ENCODE measurements at regions not wholly inside any gene's neighbourhood (a gene's known extent, or its start where the extent isn't known, plus 50 kb on each side); places are given as distances from the start of the nearest gene placed in this dataset.
"Not testable (repeated sequence)": the region's sequence is repeated elsewhere in the genome, so short reads cannot be mapped to it uniquely, and the experiment has no call there.

GRCh38 chr6:101118136-101118396, 236.9 kb upstream of the ASCC3 start:
- DNase-seq, result no peak
- Histone ChIP-seq H3K4me3 (ENCODE audit: insufficient read depth, low read depth, low read length, poor library complexity, severe bottlenecking) (no peak overlapping the region), H3K36me3 (ENCODE audit: control insufficient read depth, insufficient read depth, low read length) (no peaks in the 10 kb centered on the region), H3K27ac (ENCODE audit: insufficient read depth, low read length, poor library complexity, severe bottlenecking) (no peak overlapping the region), H3K27me3 (replicated peaks; ENCODE audit: control insufficient read depth, insufficient read depth, low read length, poor library complexity, severe bottlenecking) (peaks cover 4% of the 10 kb centered on the region), H3K9me3 (ENCODE audit: control insufficient read depth, low read length) (no peaks in the 10 kb centered on the region), H3K4me1 (ENCODE audit: control insufficient read depth, insufficient read depth, low read length, poor library complexity, severe bottlenecking) (no peaks in the 10 kb centered on the region)

GRCh38 chr6:101120747-101121146, 239.6 kb upstream of the ASCC3 start:
- H3K36me3 ChIP-seq (ENCODE audit: control insufficient read depth, insufficient read depth, low read length), result no peaks in the 10 kb centered on the region

GRCh38 chr6:101125380-101125971, 244.3 kb upstream of the ASCC3 start:
- Histone ChIP-seq H3K27ac (ENCODE audit: insufficient read depth, low read length, poor library complexity, severe bottlenecking) (no peak overlapping the region), H3K4me3 (ENCODE audit: insufficient read depth, low read depth, low read length, poor library complexity, severe bottlenecking) (no peak overlapping the region), H3K4me1 (ENCODE audit: control insufficient read depth, insufficient read depth, low read length, poor library complexity, severe bottlenecking) (no peaks in the 10 kb centered on the region), H3K36me3 (ENCODE audit: control insufficient read depth, insufficient read depth, low read length) (no peaks in the 10 kb centered on the region), H3K9me3 (ENCODE audit: control insufficient read depth, low read length) (no peaks in the 10 kb centered on the region), H3K27me3 (replicated peaks; ENCODE audit: control insufficient read depth, insufficient read depth, low read length, poor library complexity, severe bottlenecking) (no peaks in the 10 kb centered on the region)
- no peak for DNase-seq

More at GRCh38 chr6:101120747-101121146, 239.6 kb upstream of the ASCC3 start:
- H3K4me3 ChIP-seq (ENCODE audit: insufficient read depth, low read depth, low read length, poor library complexity, severe bottlenecking), result no peak overlapping the region
- H3K4me1 ChIP-seq (ENCODE audit: control insufficient read depth, insufficient read depth, low read length, poor library complexity, severe bottlenecking), result no peaks in the 10 kb centered on the region
- H3K27ac ChIP-seq (ENCODE audit: insufficient read depth, low read length, poor library complexity, severe bottlenecking), result no peak overlapping the region
- H3K9me3 ChIP-seq (ENCODE audit: control insufficient read depth, low read length), result no peaks in the 10 kb centered on the region
- no peak for DNase-seq
- no peaks in the 10 kb centered on the region for H3K27me3 ChIP-seq (replicated peaks; ENCODE audit: control insufficient read depth, insufficient read depth, low read length, poor library complexity, severe bottlenecking)

GRCh38 chr6:101126501-101126900, 245.4 kb upstream of the ASCC3 start:
- no peak overlapping the region for H3K4me3 ChIP-seq (ENCODE audit: insufficient read depth, low read depth, low read length, poor library complexity, severe bottlenecking)
- no peaks in the 10 kb centered on the region for H3K4me1 ChIP-seq (ENCODE audit: control insufficient read depth, insufficient read depth, low read length, poor library complexity, severe bottlenecking)
- no peaks in the 10 kb centered on the region for H3K27me3 ChIP-seq (replicated peaks; ENCODE audit: control insufficient read depth, insufficient read depth, low read length, poor library complexity, severe bottlenecking)
- no peaks in the 10 kb centered on the region for H3K9me3 ChIP-seq (ENCODE audit: control insufficient read depth, low read length)
- H3K36me3 ChIP-seq (ENCODE audit: control insufficient read depth, insufficient read depth, low read length), result no peaks in the 10 kb centered on the region
- H3K27ac ChIP-seq (ENCODE audit: insufficient read depth, low read length, poor library complexity, severe bottlenecking), result no peak overlapping the region
- no peak for DNase-seq

- Histone ChIP-seq H3K36me3 (ENCODE audit: control insufficient read depth, insufficient read depth, low read length) (no peaks in the 10 kb centered on the region), H3K27me3 (replicated peaks; ENCODE audit: control insufficient read depth, insufficient read depth, low read length, poor library complexity, severe bottlenecking) (no peaks in the 10 kb centered on the region), H3K27ac (ENCODE audit: insufficient read depth, low read length, poor library complexity, severe bottlenecking) (no peak overlapping the region), H3K4me1 (ENCODE audit: control insufficient read depth, insufficient read depth, low read length, poor library complexity, severe bottlenecking) (no peaks in the 10 kb centered on the region), H3K9me3 (ENCODE audit: control insufficient read depth, low read length) (no peaks in the 10 kb centered on the region), H3K4me3 (ENCODE audit: insufficient read depth, low read depth, low read length, poor library complexity, severe bottlenecking) (no peak overlapping the region)
- no peak for DNase-seq
These were observed 248.7 kb upstream of the ASCC3 start for GRCh38 chr6:101129851-101130250.

- H3K27ac ChIP-seq (ENCODE audit: insufficient read depth, low read length, poor library complexity, severe bottlenecking), result no peak overlapping the region
- no peaks in the 10 kb centered on the region for H3K36me3 ChIP-seq (ENCODE audit: control insufficient read depth, insufficient read depth, low read length)
- H3K27me3 ChIP-seq (replicated peaks; ENCODE audit: control insufficient read depth, insufficient read depth, low read length, poor library complexity, severe bottlenecking), result no peaks in the 10 kb centered on the region
- H3K4me1 ChIP-seq (ENCODE audit: control insufficient read depth, insufficient read depth, low read length, poor library complexity, severe bottlenecking), result no peaks in the 10 kb centered on the region
- no peak for DNase-seq
- no peaks in the 10 kb centered on the region for H3K9me3 ChIP-seq (ENCODE audit: control insufficient read depth, low read length)
- no peak overlapping the region for H3K4me3 ChIP-seq (ENCODE audit: insufficient read depth, low read depth, low read length, poor library complexity, severe bottlenecking)
These were observed 247.1 kb upstream of the GRIK2 start for GRCh38 chr6:101146389-101146788.

- Histone ChIP-seq H3K36me3 (ENCODE audit: control insufficient read depth, insufficient read depth, low read length) (no peaks in the 10 kb centered on the region), H3K4me1 (ENCODE audit: control insufficient read depth, insufficient read depth, low read length, poor library complexity, severe bottlenecking) (no peaks in the 10 kb centered on the region), H3K27me3 (replicated peaks; ENCODE audit: control insufficient read depth, insufficient read depth, low read length, poor library complexity, severe bottlenecking) (no peaks in the 10 kb centered on the region), H3K4me3 (ENCODE audit: insufficient read depth, low read depth, low read length, poor library complexity, severe bottlenecking) (no peak overlapping the region), H3K9me3 (ENCODE audit: control insufficient read depth, low read length) (no peaks in the 10 kb centered on the region), H3K27ac (ENCODE audit: insufficient read depth, low read length, poor library complexity, severe bottlenecking) (no peak overlapping the region)
- no peak for DNase-seq
These were observed 243.3 kb upstream of the GRIK2 start for GRCh38 chr6:101150226-101150625.

GRCh38 chr6:101157638-101158037, 235.9 kb upstream of the GRIK2 start:
- not testable (repeated sequence) for H3K4me3 ChIP-seq (ENCODE audit: insufficient read depth, low read depth, low read length, poor library complexity, severe bottlenecking); H3K27ac ChIP-seq (ENCODE audit: insufficient read depth, low read length, poor library complexity, severe bottlenecking); H3K27me3 ChIP-seq (replicated peaks; ENCODE audit: control insufficient read depth, insufficient read depth, low read length, poor library complexity, severe bottlenecking); H3K9me3 ChIP-seq (ENCODE audit: control insufficient read depth, low read length); H3K4me1 ChIP-seq (ENCODE audit: control insufficient read depth, insufficient read depth, low read length, poor library complexity, severe bottlenecking); DNase-seq; H3K36me3 ChIP-seq (ENCODE audit: control insufficient read depth, insufficient read depth, low read length)

GRCh38 chr6:101163611-101164010, 229.9 kb upstream of the GRIK2 start:
- Histone ChIP-seq H3K36me3 (ENCODE audit: control insufficient read depth, insufficient read depth, low read length) (no peaks in the 10 kb centered on the region), H3K27ac (ENCODE audit: insufficient read depth, low read length, poor library complexity, severe bottlenecking) (no peak overlapping the region), H3K4me1 (ENCODE audit: control insufficient read depth, insufficient read depth, low read length, poor library complexity, severe bottlenecking) (no peaks in the 10 kb centered on the region), H3K4me3 (ENCODE audit: insufficient read depth, low read depth, low read length, poor library complexity, severe bottlenecking) (no peak overlapping the region), H3K27me3 (replicated peaks; ENCODE audit: control insufficient read depth, insufficient read depth, low read length, poor library complexity, severe bottlenecking) (no peaks in the 10 kb centered on the region), H3K9me3 (ENCODE audit: control insufficient read depth, low read length) (no peaks in the 10 kb centered on the region)
- DNase-seq, result no peak

- no peaks in the 10 kb centered on the region for H3K36me3 ChIP-seq (ENCODE audit: control insufficient read depth, insufficient read depth, low read length)
- DNase-seq, result no peak
- H3K9me3 ChIP-seq (ENCODE audit: control insufficient read depth, low read length), result no peaks in the 10 kb centered on the region
- no peaks in the 10 kb centered on the region for H3K4me1 ChIP-seq (ENCODE audit: control insufficient read depth, insufficient read depth, low read length, poor library complexity, severe bottlenecking)
- no peaks in the 10 kb centered on the region for H3K27me3 ChIP-seq (replicated peaks; ENCODE audit: control insufficient read depth, insufficient read depth, low read length, poor library complexity, severe bottlenecking)
- H3K4me3 ChIP-seq (ENCODE audit: insufficient read depth, low read depth, low read length, poor library complexity, severe bottlenecking), result no peak overlapping the region
- no peak overlapping the region for H3K27ac ChIP-seq (ENCODE audit: insufficient read depth, low read length, poor library complexity, severe bottlenecking)
These were observed 225.9 kb upstream of the GRIK2 start for GRCh38 chr6:101167638-101168037.

- not testable (repeated sequence) for H3K4me1 ChIP-seq (ENCODE audit: control insufficient read depth, insufficient read depth, low read length, poor library complexity, severe bottlenecking); H3K4me3 ChIP-seq (ENCODE audit: insufficient read depth, low read depth, low read length, poor library complexity, severe bottlenecking); H3K27me3 ChIP-seq (replicated peaks; ENCODE audit: control insufficient read depth, insufficient read depth, low read length, poor library complexity, severe bottlenecking); H3K36me3 ChIP-seq (ENCODE audit: control insufficient read depth, insufficient read depth, low read length); H3K27ac ChIP-seq (ENCODE audit: insufficient read depth, low read length, poor library complexity, severe bottlenecking); DNase-seq; H3K9me3 ChIP-seq (ENCODE audit: control insufficient read depth, low read length)
These were observed 222.5 kb upstream of the GRIK2 start for GRCh38 chr6:101171049-101171448.
